ENCODE measurements at regions not wholly inside any gene's neighbourhood (a gene's known extent, or its start where the extent isn't known, plus 50 kb on each side); places are given as distances from the start of the nearest gene placed in this dataset.
"Not testable (repeated sequence)": the region's sequence is repeated elsewhere in the genome, so short reads cannot be mapped to it uniquely, and the experiment has no call there.

GRCh38 chr7:54390565-54390964 lies 151.6 kb upstream of the VSTM2A start:
- no peak for DNase-seq (ENCODE audit: low read depth)

GRCh38 chr7:54392935-54393334 lies 149.2 kb upstream of the VSTM2A start:
- no peak for DNase-seq (ENCODE audit: low read depth)

GRCh38 chr7:54394834-54395233 lies 147.3 kb upstream of the VSTM2A start:
- DNase-seq (ENCODE audit: low read depth) = no peak

- DNase-seq (ENCODE audit: low read depth) = no peak
Observed at GRCh38 chr7:54397836-54398612, 144.2 kb upstream of the VSTM2A start.

- DNase-seq (ENCODE audit: low read depth) = no peak
Observed at GRCh38 chr7:54398863-54399262, 143.3 kb upstream of the VSTM2A start.

GRCh38 chr7:54409917-54410316 lies 132.3 kb upstream of the VSTM2A start:
- DNase-seq (ENCODE audit: low read depth) = no peak

GRCh38 chr7:54416678-54417077 lies 125.5 kb upstream of the VSTM2A start:
- no peak for DNase-seq (ENCODE audit: low read depth)

- DNase-seq (ENCODE audit: low read depth) = no peak
Observed at GRCh38 chr7:54419209-54419608, 123.0 kb upstream of the VSTM2A start.

- no peak for DNase-seq (ENCODE audit: low read depth)
Observed at GRCh38 chr7:54426406-54426805, 115.8 kb upstream of the VSTM2A start.

GRCh38 chr7:54429111-54429510 lies 113.1 kb upstream of the VSTM2A start:
- DNase-seq (ENCODE audit: low read depth) = no peak

- no peak for DNase-seq (ENCODE audit: low read depth)
Observed at GRCh38 chr7:54439391-54439790, 102.8 kb upstream of the VSTM2A start.

- DNase-seq (ENCODE audit: low read depth) = not testable (repeated sequence)
Observed at GRCh38 chr7:54444046-54444686, 98.0 kb upstream of the VSTM2A start.

GRCh38 chr7:54453168-54453567 lies 89.0 kb upstream of the VSTM2A start:
- DNase-seq (ENCODE audit: low read depth) = not testable (repeated sequence)

GRCh38 chr7:54454700-54455099 lies 87.5 kb upstream of the VSTM2A start:
- DNase-seq (ENCODE audit: low read depth) = not testable (repeated sequence)

GRCh38 chr7:54465095-54465494 lies 77.1 kb upstream of the VSTM2A start:
- DNase-seq (ENCODE audit: low read depth) = no peak

GRCh38 chr7:54469740-54470139 lies 72.4 kb upstream of the VSTM2A start:
- DNase-seq (ENCODE audit: low read depth) = no peak

- DNase-seq (ENCODE audit: low read depth) = no peak
Observed at GRCh38 chr7:54476609-54477008, 65.6 kb upstream of the VSTM2A start.

GRCh38 chr7:54477083-54477482 lies 65.1 kb upstream of the VSTM2A start:
- DNase-seq (ENCODE audit: low read depth) = no peak

GRCh38 chr7:54483523-54483922 lies 58.7 kb upstream of the VSTM2A start:
- no peak for DNase-seq (ENCODE audit: low read depth)

- no peak for DNase-seq (ENCODE audit: low read depth)
Observed at GRCh38 chr7:54485044-54485443, 57.1 kb upstream of the VSTM2A start.
